Activated B cell treated with CpG ODN at 0.5 μM for 24 hours (primary cell): ENCODE measurements at regions not wholly inside any gene's neighbourhood (a gene's known extent, or its start where the extent isn't known, plus 50 kb on each side); places are given as distances from the start of the nearest gene placed in this dataset.
"Not testable (repeated sequence)": the region's sequence is repeated elsewhere in the genome, so short reads cannot be mapped to it uniquely, and the experiment has no call there.

Experiments used
- ATAC-seq: fragments of 200-7000 bp; cut with Tn5 transposase; one replicate; pipeline ENCODE4 v1.10.0; 2021; ENCODE audit warnings: low read depth, mild to moderate bottlenecking, moderate library complexity
- CTCF ChIA-PET: fragments of 350-600 bp; sonication (Branson Sonifier 250); formaldehyde crosslinking; loops from one replicate; lab custom pipeline; 2021; ENCODE audit warnings: antibody characterized with exemption; lab: Charles Lee
- POLR2A ChIA-PET: fragments of 350-600 bp; sonication (Branson Sonifier 250); formaldehyde crosslinking; loops from one replicate; lab custom pipeline; 2021; ENCODE audit warnings: antibody characterized with exemption; lab: Charles Lee
- DNase-seq: peaks from one replicate; pipeline ENCODE4 v3.0.0; 2022
- H3K27ac Mint-ChIP-seq: one replicate; pipeline ENCODE4 v1.8.0; 2020; ENCODE audit warnings: mixed read lengths
- H3K27me3 Mint-ChIP-seq: one replicate; pipeline ENCODE4 v1.8.0; 2021; ENCODE audit warnings: mixed read lengths
- H3K36me3 Mint-ChIP-seq: one replicate; pipeline ENCODE4 v1.8.0; 2021; ENCODE audit warnings: low read depth, mixed read lengths
- H3K4me1 Mint-ChIP-seq: one replicate; pipeline ENCODE4 v1.8.0; 2021; ENCODE audit warnings: mixed read lengths
- H3K4me3 Mint-ChIP-seq: one replicate; pipeline ENCODE4 v1.8.0; 2020; ENCODE audit warnings: mild to moderate bottlenecking, mixed read lengths
- H3K9me3 Mint-ChIP-seq: one replicate; pipeline ENCODE4 v1.8.0; 2020; ENCODE audit warnings: mixed read lengths
- intact Hi-C: fragments of 100-400 bp; cut with micrococcal nuclease; formaldehyde crosslinking; loops from one replicate; pipeline ENCODE4 v1.15.1; 2024

DNA sequence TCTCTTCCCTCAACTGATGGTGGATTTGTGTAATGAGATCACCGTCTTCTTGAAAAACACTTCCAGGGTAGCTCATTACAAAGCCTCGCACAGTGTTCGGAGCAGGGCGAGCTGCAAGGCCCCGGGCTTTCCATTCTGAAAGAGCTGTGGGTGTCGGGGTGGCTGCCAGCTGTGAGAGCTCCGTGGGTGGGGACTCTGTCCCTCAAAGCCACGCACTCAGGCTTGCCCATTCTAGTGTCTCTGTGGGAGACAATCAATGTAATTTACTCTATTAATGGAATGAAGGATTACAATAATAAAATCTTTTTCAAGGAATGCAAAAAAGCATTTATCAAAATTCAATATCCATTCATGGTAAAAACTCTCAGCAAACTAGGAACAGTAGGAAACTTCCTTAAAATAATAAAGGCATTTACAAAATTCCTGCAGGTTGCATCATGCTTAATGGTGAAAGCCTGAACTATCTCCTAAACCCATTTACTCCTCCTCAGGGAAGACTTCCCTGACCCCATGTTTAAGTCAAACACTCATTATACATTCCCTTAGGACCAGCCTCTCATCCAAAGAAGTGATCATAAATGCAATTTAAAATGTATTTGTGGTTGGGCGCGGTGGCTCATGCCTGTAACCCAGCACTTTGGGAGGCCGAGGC lies 224.5 kb upstream of the PLGLB1 start:
- H3K36me3 Mint-ChIP-seq, intact Hi-C loops, DNase-seq, H3K27me3 Mint-ChIP-seq, POLR2A ChIA-PET, CTCF ChIA-PET, H3K4me3 Mint-ChIP-seq, H3K4me1 Mint-ChIP-seq, H3K27ac Mint-ChIP-seq, ATAC-seq, H3K9me3 Mint-ChIP-seq: not testable (repeated sequence)

DNA sequence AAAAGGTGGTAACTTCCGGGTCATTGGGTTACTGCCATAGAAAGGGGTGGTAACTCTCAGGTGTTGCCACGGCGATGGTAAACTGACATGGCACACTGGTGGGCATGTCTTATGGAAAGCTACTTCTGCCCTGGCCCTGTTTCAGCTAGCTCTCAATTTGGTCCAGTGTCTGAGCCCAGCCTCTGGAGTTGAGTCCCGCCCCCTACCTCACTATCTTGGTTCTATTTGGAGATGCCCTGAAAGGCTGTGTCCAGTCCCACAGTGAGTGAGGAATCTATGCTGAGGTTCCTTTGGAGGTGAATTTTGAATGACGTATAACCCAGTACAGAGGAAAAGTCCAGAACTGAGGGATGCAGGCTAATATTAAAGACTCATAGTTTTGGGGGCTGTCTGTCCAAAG lies 230.4 kb upstream of the PLGLB1 start:
- intact Hi-C loops, H3K27me3 Mint-ChIP-seq, H3K4me3 Mint-ChIP-seq, H3K27ac Mint-ChIP-seq, ATAC-seq, H3K4me1 Mint-ChIP-seq, POLR2A ChIA-PET, H3K36me3 Mint-ChIP-seq, H3K9me3 Mint-ChIP-seq, DNase-seq, CTCF ChIA-PET: not testable (repeated sequence)

DNA sequence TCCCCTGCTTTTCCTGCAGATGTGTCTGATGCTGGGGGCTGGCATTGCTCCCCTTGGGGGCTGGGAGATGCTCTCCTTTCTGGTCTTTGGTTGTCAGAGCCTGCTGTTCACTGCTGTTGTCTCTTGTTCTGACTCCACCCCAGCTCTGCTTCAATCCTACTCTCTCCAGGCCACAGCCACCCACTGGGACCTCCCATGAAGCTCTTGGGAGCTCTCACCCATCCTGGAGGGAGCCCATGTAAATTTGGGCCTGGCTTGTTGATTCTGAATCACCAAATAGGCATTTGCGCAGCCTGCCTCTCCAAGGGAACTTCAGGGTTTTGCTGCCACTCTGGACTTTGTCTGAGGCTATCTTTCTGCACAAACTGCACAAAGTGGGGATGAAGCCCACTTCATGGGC lies 232.9 kb upstream of the PLGLB1 start:
- ATAC-seq, H3K27me3 Mint-ChIP-seq, intact Hi-C loops, CTCF ChIA-PET, H3K27ac Mint-ChIP-seq, H3K36me3 Mint-ChIP-seq, H3K4me3 Mint-ChIP-seq, DNase-seq, POLR2A ChIA-PET, H3K9me3 Mint-ChIP-seq, H3K4me1 Mint-ChIP-seq: not testable (repeated sequence)

DNA sequence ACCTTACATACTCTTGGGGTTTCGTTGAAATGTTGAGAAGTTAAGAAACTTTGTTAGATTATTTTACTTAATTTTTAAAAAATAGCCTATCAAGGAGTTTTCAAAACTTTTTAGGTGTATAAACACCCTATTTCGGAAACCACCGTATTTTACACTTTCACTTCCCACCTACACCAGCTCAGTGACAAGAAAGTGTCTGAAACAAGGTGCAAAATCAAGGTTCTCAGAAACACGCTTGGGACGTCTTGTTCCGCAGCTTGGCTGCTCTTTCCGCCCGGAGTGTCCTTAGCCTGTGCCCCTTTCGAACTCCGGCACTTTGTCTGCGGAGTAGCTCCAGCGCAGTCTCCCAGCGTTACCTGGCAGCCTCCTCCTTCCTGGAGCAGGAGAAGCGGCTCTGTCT lies 233.8 kb upstream of the PLGLB1 start:
- POLR2A ChIA-PET, DNase-seq, CTCF ChIA-PET, ATAC-seq, H3K4me3 Mint-ChIP-seq, H3K9me3 Mint-ChIP-seq, H3K4me1 Mint-ChIP-seq, H3K27ac Mint-ChIP-seq, intact Hi-C loops, H3K36me3 Mint-ChIP-seq, H3K27me3 Mint-ChIP-seq: not testable (repeated sequence)

DNA sequence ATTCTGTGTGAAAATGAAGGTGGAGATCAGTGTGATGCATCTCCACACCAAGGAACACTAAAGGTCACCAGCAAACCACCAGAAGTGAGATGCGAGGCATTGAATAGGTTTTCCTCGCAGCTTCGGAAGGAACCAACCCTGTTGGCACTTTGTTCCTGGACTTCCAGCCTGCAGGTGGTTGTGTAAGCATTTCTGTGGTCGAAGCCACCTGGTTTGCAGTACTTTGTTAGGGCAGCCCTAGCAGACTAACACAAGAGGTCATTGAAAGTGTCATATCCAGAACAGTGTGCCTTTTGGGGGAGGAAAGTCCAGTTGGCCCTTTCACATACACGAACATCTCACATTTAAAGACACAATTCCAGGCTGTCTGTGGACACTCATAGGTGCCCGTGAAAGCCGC lies 237.2 kb upstream of the PLGLB1 start:
- DNase-seq, H3K36me3 Mint-ChIP-seq, POLR2A ChIA-PET, ATAC-seq, H3K4me3 Mint-ChIP-seq, CTCF ChIA-PET, intact Hi-C loops, H3K27me3 Mint-ChIP-seq, H3K9me3 Mint-ChIP-seq, H3K27ac Mint-ChIP-seq, H3K4me1 Mint-ChIP-seq: not testable (repeated sequence)

DNA sequence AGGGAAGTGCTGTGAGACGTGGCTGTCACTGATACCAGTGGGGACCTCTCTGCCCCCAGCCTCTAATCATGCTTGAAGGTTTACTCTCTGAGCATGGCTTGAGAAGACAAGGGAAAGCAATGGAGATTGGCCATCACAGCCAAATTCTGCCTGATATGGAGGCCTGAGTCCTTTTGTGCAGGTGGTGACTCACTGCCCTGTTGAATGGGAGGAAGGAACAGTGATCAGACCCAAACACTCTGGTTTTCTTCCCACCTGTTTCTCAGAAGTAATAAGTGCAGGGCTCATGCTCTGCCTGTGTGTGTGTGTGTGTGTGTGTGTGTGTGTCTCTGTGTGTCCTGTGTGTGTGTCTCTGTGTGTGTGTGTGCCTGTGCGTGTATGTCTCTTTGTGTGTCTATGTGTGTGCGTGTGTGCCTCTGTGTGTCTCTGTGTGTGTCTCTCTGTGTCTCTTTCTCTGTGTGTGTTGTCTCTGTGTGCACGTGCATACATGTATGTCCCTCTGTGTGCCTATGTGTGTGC lies 240.6 kb upstream of the PLGLB1 start:
- DNase-seq, intact Hi-C loops, H3K9me3 Mint-ChIP-seq, ATAC-seq, POLR2A ChIA-PET, H3K36me3 Mint-ChIP-seq, H3K4me3 Mint-ChIP-seq, H3K4me1 Mint-ChIP-seq, H3K27me3 Mint-ChIP-seq, CTCF ChIA-PET, H3K27ac Mint-ChIP-seq: not testable (repeated sequence)

DNA sequence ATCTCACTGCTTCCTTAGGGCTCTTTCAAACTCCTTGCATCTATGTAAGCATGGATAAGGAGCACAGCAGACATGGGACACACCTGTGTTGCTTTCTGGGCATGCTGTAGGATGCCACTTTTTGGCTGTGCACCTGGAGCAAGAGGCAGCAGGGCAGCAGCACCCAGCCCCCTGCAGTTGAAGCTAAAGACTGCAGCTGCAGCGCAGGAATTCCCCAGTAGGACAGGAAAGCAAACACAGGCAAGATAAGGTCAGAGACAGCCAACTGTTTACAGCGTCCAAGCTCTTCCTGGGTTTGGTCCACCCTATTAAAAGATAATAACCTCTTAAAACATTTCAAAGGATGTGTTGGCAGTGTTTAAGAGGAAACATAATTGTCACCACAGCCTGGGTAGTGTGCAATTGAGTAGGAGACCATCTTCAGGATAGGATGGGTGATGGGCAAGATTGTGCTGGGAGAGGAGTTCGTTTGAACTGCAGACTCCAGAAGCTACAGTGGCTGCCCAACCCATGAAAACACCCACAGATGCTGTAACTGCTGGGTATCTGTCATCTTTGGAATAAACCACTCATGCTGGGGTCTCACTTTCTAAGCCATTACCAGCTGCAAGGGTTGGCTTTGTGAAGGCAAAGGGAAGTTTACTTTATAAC lies 242.3 kb upstream of the PLGLB1 start:
- CTCF ChIA-PET, H3K4me1 Mint-ChIP-seq, H3K9me3 Mint-ChIP-seq, intact Hi-C loops, H3K36me3 Mint-ChIP-seq, H3K27ac Mint-ChIP-seq, H3K4me3 Mint-ChIP-seq, H3K27me3 Mint-ChIP-seq, ATAC-seq, POLR2A ChIA-PET, DNase-seq: not testable (repeated sequence)

DNA sequence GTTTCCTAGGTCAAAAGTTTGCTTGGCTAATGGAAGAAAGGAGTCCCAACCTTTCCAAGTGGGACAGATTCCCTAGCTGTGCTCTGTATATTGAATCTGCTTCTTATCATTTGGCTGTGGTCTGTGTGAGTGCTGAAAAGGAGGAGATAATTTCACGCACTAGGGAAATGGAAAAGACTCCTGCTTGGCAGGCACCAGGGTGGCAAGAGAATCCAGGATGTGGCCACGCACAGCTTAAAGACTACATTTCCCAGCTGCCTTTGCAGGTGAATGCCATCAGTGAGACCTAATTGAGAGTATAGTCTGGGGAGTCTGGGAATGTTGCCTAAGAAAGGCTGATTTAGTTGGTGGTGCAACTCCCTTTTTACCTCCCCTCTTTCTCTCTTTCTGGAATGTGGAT lies 253.5 kb upstream of the PLGLB1 start:
- CTCF ChIA-PET, H3K27me3 Mint-ChIP-seq, H3K9me3 Mint-ChIP-seq, ATAC-seq, H3K4me1 Mint-ChIP-seq, DNase-seq, intact Hi-C loops, POLR2A ChIA-PET, H3K36me3 Mint-ChIP-seq, H3K4me3 Mint-ChIP-seq, H3K27ac Mint-ChIP-seq: not testable (repeated sequence)

DNA sequence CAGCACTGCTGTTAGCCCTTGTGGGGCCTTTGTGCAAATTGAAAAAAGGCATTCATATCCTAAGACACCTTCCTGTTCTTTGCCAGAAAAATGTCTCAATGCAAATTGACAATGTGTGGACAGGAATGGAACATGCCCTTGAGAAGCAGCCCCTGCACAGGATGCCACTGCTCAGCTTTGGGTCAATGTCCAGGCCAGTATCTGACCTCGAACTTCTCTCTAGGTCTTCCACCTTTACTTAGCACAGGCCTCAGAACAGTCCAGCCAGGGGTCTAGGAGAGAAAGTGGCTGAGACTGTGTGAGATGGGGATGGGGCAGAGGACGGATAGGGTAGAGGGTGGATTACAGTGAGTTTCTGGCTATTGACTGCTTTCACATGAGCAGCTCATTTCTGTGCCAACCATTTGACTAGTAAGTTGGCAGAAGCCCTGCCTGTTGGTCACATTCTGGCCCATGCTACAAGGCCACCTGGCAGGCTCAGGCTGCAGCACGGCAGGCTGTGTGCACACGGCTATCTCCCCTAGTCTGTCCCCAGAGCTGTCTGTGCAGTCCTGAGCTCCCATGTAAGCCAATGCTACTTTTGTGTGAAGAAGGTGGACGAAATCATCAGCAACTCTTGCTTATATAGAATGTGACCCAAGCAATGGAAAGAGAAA lies 254.5 kb upstream of the PLGLB1 start:
- intact Hi-C loops, H3K36me3 Mint-ChIP-seq, DNase-seq, ATAC-seq, H3K4me3 Mint-ChIP-seq, H3K9me3 Mint-ChIP-seq, H3K4me1 Mint-ChIP-seq, POLR2A ChIA-PET, H3K27ac Mint-ChIP-seq, CTCF ChIA-PET, H3K27me3 Mint-ChIP-seq: not testable (repeated sequence)

DNA sequence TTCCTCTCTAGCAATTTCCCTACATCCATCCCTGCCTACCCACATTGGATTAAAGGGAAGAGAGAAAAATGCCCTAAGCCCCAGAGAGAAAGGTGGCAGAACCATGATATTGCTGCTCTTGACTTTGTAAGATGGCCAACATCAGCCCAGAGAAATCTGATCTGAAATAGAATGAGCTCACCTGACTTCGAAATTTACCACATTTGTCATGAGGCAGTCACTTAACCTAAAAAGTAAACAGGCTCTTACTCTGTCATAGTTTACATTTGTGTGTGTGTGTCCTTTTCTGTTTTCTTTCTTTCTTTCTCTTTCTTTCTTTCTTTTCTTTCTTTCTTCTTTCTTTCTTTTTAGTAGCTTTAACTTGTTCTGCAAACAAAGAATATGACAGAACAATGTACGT lies 255.0 kb upstream of the PLGLB1 start:
- H3K4me1 Mint-ChIP-seq, ATAC-seq, H3K4me3 Mint-ChIP-seq, H3K9me3 Mint-ChIP-seq, H3K36me3 Mint-ChIP-seq, DNase-seq, POLR2A ChIA-PET, intact Hi-C loops, H3K27me3 Mint-ChIP-seq, CTCF ChIA-PET, H3K27ac Mint-ChIP-seq: not testable (repeated sequence)

DNA sequence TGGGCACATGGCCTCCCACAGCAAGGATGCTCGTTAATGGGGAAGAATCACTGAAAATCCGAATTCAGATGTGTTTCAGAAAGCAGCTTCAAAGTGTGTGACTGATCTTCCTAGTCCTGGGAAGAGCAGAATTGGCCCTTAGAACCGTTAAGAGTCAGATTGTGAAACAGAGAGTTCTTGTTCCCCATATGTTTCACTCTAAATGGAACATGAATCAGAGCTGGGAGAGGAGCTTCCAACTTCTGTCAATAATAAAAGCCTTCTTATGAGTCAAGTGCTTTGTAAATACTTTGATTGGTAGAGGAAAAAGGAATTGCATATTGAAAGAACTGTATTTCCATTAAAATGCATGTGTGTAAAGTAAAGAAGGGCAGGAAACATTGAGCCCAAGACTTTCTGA lies 256.1 kb upstream of the PLGLB1 start:
- H3K27ac Mint-ChIP-seq, H3K27me3 Mint-ChIP-seq, H3K9me3 Mint-ChIP-seq, H3K36me3 Mint-ChIP-seq, ATAC-seq, POLR2A ChIA-PET, DNase-seq, H3K4me3 Mint-ChIP-seq, intact Hi-C loops, CTCF ChIA-PET, H3K4me1 Mint-ChIP-seq: not testable (repeated sequence)
